Stimulated activated CD4-positive, alpha-beta T cell treated with anti-CD3 and anti-CD28 coated beads, Interleukin-15, amount 100 ng/mL, for 24 hours (primary cell): ENCODE measurements at regions not wholly inside any gene's neighbourhood (a gene's known extent, or its start where the extent isn't known, plus 50 kb on each side); places are given as distances from the start of the nearest gene placed in this dataset.

Source experiments
- DNase-seq: peaks from one replicate; pipeline ENCODE4 v3.0.0-alpha.2; 2020

- DNase-seq: no peak
Measured at GRCh38 chr13:106683179-106683578, 115.2 kb upstream of the ARGLU1 start.

GRCh38 chr13:106681997-106682396 lies 114.1 kb upstream of the ARGLU1 start:
- DNase-seq: no peak

GRCh38 chr13:106681536-106681935 lies 113.6 kb upstream of the ARGLU1 start:
- DNase-seq: no peak

GRCh38 chr13:106680796-106681472 lies 113.0 kb upstream of the ARGLU1 start:
- no peak for DNase-seq

GRCh38 chr13:106678646-106679418 lies 110.9 kb upstream of the ARGLU1 start:
- no peak for DNase-seq

- DNase-seq: no peak
Measured at GRCh38 chr13:106675311-106675710, 107.4 kb upstream of the ARGLU1 start.

- no peak for DNase-seq
Measured at GRCh38 chr13:106660746-106661625, 93.0 kb upstream of the ARGLU1 start.

- DNase-seq: no peak
Measured at GRCh38 chr13:106657104-106657503, 89.2 kb upstream of the ARGLU1 start.

- DNase-seq: no peak
Measured at GRCh38 chr13:106656186-106656585, 88.2 kb upstream of the ARGLU1 start.

- DNase-seq: no peak
Measured at GRCh38 chr13:106651442-106651841, 83.5 kb upstream of the ARGLU1 start.

- no peak for DNase-seq
Measured at GRCh38 chr13:106650690-106651205, 82.8 kb upstream of the ARGLU1 start.

- no peak for DNase-seq
Measured at GRCh38 chr13:106649495-106649894, 81.6 kb upstream of the ARGLU1 start.

GRCh38 chr13:106640515-106640914 lies 72.6 kb upstream of the ARGLU1 start:
- no peak for DNase-seq

GRCh38 chr13:106637519-106637918 lies 69.6 kb upstream of the ARGLU1 start:
- no peak for DNase-seq

- no peak for DNase-seq
Measured at GRCh38 chr13:106636492-106636891, 68.6 kb upstream of the ARGLU1 start.

- no peak for DNase-seq
Measured at GRCh38 chr13:106635616-106636015, 67.7 kb upstream of the ARGLU1 start.

- DNase-seq: no peak
Measured at GRCh38 chr13:106633321-106633720, 65.4 kb upstream of the ARGLU1 start.

- DNase-seq: no peak
Measured at GRCh38 chr13:106630650-106631049, 62.7 kb upstream of the ARGLU1 start.

- no peak for DNase-seq
Measured at GRCh38 chr13:106630162-106630561, 62.2 kb upstream of the ARGLU1 start.

GRCh38 chr13:106628936-106629659 lies 61.2 kb upstream of the ARGLU1 start:
- no peak for DNase-seq

GRCh38 chr13:106626473-106626872 lies 58.5 kb upstream of the ARGLU1 start:
- DNase-seq: no peak

- no peak for DNase-seq
Measured at GRCh38 chr13:106625578-106625977, 57.6 kb upstream of the ARGLU1 start.
